GM12878 (cell line): ENCODE measurements at regions not wholly inside any gene's neighbourhood (a gene's known extent, or its start where the extent isn't known, plus 50 kb on each side); places are given as distances from the start of the nearest gene placed in this dataset.

Experiments
- CTCF ChIP-seq, 3 experiments: IDR thresholded peaks in 2 of 3; conservative IDR thresholded peaks in 1 of 3; 2 replicates each; pipeline ENCODE4 v1.5.1; 2011; ENCODE audit warnings: low read depth in 3 of 3, low read length in 3 of 3, mild to moderate bottlenecking in 3 of 3, control low read depth in 2 of 3, moderate library complexity in 2 of 3, inconsistent platforms in 1 of 3, mixed read lengths in 1 of 3; ENCODE audit not compliant: control insufficient read depth in 2 of 3, insufficient read depth in 1 of 3; ENCODE audit errors: extremely low read depth in 1 of 3
- REST ChIP-seq: IDR thresholded peaks from 2 replicates; pipeline ENCODE4 v1.6.1; 2012; ENCODE audit warnings: mild to moderate bottlenecking, low read depth, low read length

- TF ChIP-seq REST (no peak), CTCF (IDR thresholded peaks at IDR 0.05 in 2 of 3, conservative IDR thresholded peaks at IDR 0.05 in 1 of 3; ENCODE audit: control insufficient read depth in 2 of 3, extremely low read depth in 1 of 3, insufficient read depth in 1 of 3, low read depth in 3 of 3, low read length in 3 of 3) (no peak)
These were observed 395.9 kb upstream of the CAMK1G start for GRCh38 chr1:209187589-209187988.
